HUES6 (cell line): ENCODE measurements at regions not wholly inside any gene's neighbourhood (a gene's known extent, or its start where the extent isn't known, plus 50 kb on each side); places are given as distances from the start of the nearest gene placed in this dataset.

Experiments used
- H3K27ac ChIP-seq: 2 replicates; pipeline ENCODE4 v1.7.0; 2013; ENCODE audit warnings: low read depth, mild to moderate bottlenecking, low read length, inconsistent platforms
- H3K27me3 ChIP-seq: 2 replicates; pipeline ENCODE4 v1.6.1; 2013; ENCODE audit warnings: low read length; ENCODE audit not compliant: control insufficient read depth, insufficient read depth
- H3K36me3 ChIP-seq: 2 replicates; pipeline ENCODE4 v1.6.1; 2013; ENCODE audit warnings: low read length; ENCODE audit not compliant: control insufficient read depth, insufficient read depth
- H3K4me1 ChIP-seq: 2 replicates; pipeline ENCODE4 v1.6.1; 2013; ENCODE audit warnings: low read length; ENCODE audit not compliant: control insufficient read depth, insufficient read depth
- H3K4me3 ChIP-seq: 2 replicates; pipeline ENCODE4 v1.5.1; 2013; ENCODE audit warnings: low read depth, low read length
- H3K9ac ChIP-seq: one replicate; pipeline ENCODE4 v1.6.1; 2013; ENCODE audit warnings: mild to moderate bottlenecking, low read length
- H3K9me3 ChIP-seq: 2 replicates; pipeline ENCODE4 v1.6.1; 2013; ENCODE audit warnings: low read depth, low read length; ENCODE audit not compliant: control insufficient read depth, insufficient read depth

DNA sequence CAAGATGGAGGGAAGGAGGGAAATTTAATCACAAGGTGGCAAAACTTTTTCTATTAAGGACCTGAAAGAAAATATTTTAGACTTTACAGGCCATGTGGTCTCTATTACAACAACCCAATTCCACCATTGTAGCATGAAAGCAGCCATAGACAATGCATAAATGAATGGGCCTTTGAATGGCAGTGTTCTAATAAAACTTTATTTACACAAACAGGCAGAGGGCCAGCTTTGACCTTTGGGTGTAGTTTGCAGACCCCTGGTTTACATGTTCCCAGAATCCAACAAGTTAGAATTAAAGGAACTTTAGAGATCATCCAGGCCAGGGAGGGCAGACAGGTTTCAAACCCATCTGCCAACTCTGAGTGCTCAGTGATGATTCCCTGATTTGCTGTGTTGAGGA is 95.2 kb downstream of the BANF2 start:
- Histone ChIP-seq H3K4me3 (no peak overlapping the region), H3K27ac (no peak overlapping the region), H3K9ac (no peak overlapping the region), H3K36me3 (no peaks in the 10 kb centered on the region), H3K9me3 (peaks cover 19% of the 10 kb centered on the region), H3K4me1 (no peaks in the 10 kb centered on the region), H3K27me3 (no peaks in the 10 kb centered on the region)

DNA sequence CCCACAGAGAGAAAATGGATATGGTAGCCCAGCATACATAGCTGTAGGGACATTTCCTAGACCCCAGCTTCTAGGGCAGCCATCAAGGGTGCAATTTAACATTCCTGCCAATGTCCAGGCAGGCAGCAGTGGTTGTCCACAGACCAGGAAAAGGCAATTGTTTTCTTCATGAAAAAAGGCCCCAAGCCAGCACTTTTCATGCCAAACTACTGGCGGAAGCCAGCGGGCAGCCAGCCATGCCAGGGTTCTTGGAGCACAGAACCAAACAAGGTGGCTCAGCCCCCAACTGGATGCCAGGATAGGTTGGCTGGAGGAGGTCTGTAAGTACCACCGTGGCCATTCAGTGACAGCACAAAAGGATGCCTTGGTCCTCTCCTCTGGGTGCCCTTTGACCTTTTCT is 94.6 kb downstream of the BANF2 start:
- Histone ChIP-seq H3K9me3 (peaks cover 14% of the 10 kb centered on the region), H3K4me1 (no peaks in the 10 kb centered on the region), H3K36me3 (no peaks in the 10 kb centered on the region), H3K4me3 (no peak overlapping the region), H3K9ac (no peak overlapping the region), H3K27ac (no peak overlapping the region), H3K27me3 (no peaks in the 10 kb centered on the region)

DNA sequence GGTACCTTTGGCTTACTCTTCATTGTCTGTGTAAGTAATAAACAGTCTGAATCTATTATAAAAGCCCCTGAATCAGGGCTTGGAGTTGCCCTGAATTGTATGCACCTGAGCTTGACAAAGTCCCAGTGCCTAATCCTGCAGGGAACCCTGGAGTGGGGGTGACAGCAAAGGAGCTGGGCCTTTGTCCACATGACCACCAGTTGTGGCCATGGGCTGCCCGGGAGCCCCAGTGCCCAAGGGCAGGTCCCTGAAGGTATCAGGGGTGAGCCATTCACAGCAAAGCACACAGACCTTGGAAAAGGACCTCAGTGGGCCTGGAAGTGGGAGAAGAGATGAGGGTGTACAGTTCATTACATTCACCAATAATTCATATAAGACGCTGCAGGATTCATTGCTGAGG is 94.2 kb downstream of the BANF2 start:
- H3K27me3 ChIP-seq = no peaks in the 10 kb centered on the region
- H3K4me1 ChIP-seq = no peaks in the 10 kb centered on the region
- H3K9me3 ChIP-seq = peaks cover 10% of the 10 kb centered on the region
- no peaks in the 10 kb centered on the region for H3K36me3 ChIP-seq
- no peak overlapping the region for H3K27ac ChIP-seq
- no peak overlapping the region for H3K4me3 ChIP-seq
- no peak overlapping the region for H3K9ac ChIP-seq

DNA sequence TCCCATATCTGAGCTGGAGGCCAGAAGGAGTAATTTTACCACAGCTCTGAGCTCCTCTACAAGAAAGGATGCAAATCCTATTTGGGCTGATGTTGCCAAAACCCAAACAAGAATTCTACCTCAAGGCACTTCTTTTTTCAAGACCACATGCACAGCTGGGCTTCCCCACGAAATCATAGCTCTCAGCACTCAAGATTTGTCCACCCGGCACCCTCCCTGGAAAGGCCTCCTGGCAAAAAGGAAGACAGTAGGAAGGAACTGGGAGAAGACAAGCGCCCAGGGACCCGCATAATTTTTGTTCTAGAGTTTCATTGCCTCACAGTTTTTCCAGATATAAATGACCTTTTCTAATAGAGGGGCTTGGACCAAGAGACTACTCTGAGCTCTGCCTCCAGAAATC is 90.5 kb downstream of the BANF2 start:
- Histone ChIP-seq H3K4me3 (no peak overlapping the region), H3K27me3 (no peaks in the 10 kb centered on the region)

DNA sequence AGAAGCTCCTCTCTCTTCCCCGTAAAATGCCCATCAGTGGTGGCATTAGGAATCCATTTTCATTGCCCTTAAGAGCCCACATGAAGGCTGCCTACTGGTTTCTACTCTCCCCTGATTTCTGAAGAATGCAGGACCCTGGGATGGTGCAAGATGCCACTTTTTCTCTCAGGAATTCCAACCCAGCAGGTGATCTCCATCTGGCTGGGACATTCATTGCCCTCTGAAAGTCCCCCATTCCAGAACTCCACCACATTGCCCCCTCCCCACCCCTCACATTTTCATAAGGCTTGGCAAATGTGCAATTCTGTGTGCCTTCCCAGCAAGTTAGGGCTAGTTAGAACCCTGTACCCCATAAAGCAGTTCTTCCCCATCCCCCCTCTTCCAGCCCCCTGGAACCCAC is 88.0 kb downstream of the BANF2 start:
- no peaks in the 10 kb centered on the region for H3K27me3 ChIP-seq
- no peaks in the 10 kb centered on the region for H3K36me3 ChIP-seq
- H3K27ac ChIP-seq = no peak overlapping the region
- no peak overlapping the region for H3K4me3 ChIP-seq
- H3K4me1 ChIP-seq = no peaks in the 10 kb centered on the region
- no peak overlapping the region for H3K9ac ChIP-seq
- no peaks in the 10 kb centered on the region for H3K9me3 ChIP-seq

More for the DNA sequence above, 90.5 kb downstream of the BANF2 start:
- Histone ChIP-seq H3K36me3 (no peaks in the 10 kb centered on the region), H3K4me1 (no peaks in the 10 kb centered on the region), H3K9ac (no peak overlapping the region), H3K27ac (no peak overlapping the region), H3K9me3 (peaks cover 6% of the 10 kb centered on the region)

DNA sequence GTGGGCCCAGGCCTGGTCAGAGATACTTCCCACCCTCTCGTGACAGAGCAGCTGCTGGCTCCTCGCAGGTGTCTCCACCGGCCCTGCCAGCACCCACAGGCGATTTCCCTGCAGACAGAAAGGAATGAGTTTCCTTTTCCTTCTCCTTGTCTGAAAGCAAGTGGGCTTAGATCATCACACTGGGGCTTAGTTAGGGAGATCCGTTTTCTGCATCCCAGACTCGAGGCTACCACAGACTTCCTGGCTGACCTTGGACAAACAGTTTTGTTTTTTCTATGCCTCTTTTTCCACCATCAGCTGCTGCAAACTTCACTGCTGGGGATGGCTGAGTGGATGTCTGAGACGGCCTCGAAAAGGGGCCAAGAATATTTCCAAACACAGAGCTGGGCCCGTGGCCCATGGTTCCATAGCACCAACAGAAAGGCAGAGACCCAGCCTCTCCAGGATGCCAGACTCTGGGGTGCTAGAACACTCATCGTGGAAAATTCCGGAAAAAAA is 86.5 kb downstream of the BANF2 start:
- H3K36me3 ChIP-seq = no peaks in the 10 kb centered on the region
- no peak overlapping the region for H3K27ac ChIP-seq
- H3K27me3 ChIP-seq = no peaks in the 10 kb centered on the region
- no peak overlapping the region for H3K4me3 ChIP-seq
- no peak overlapping the region for H3K9ac ChIP-seq
- no peaks in the 10 kb centered on the region for H3K4me1 ChIP-seq
- H3K9me3 ChIP-seq = no peaks in the 10 kb centered on the region
